Activated T-helper 1 cell treated with anti-CD3 and anti-CD28 coated beads, Interleukin-12 subunit alpha, Interleukin-12 subunit beta, Interleukin-2, Interleukin-4 antibody, amounts not matched to agents 30 ng/mL and 10 ng/mL and 1 ng/mL, durations not matched to agents 14 hours and 24 hours and 36 hours (primary cell): ENCODE measurements at regions not wholly inside any gene's neighbourhood (a gene's known extent, or its start where the extent isn't known, plus 50 kb on each side); places are given as distances from the start of the nearest gene placed in this dataset.

Experiments used
- DNase-seq: peaks from one replicate; pipeline ENCODE4 v3.0.0; 2021; ENCODE audit warnings: low spot score
- H3K27ac Mint-ChIP-seq: one replicate; pipeline ENCODE4 v1.8.0; 2021; ENCODE audit warnings: mild to moderate bottlenecking, mixed read lengths
- H3K27me3 Mint-ChIP-seq: one replicate; pipeline ENCODE4 v1.8.0; 2022; ENCODE audit warnings: mild to moderate bottlenecking, moderate library complexity, mixed read lengths; ENCODE audit not compliant: insufficient read depth
- H3K36me3 Mint-ChIP-seq: one replicate; pipeline ENCODE4 v1.8.0; 2021; ENCODE audit warnings: low read depth, mixed read lengths
- H3K4me1 Mint-ChIP-seq: one replicate; pipeline ENCODE4 v1.8.0; 2021; ENCODE audit warnings: low read depth, mixed read lengths
- H3K4me3 Mint-ChIP-seq: one replicate; pipeline ENCODE4 v1.8.0; 2021; ENCODE audit warnings: mild to moderate bottlenecking, moderate library complexity, mixed read lengths
- H3K9me3 Mint-ChIP-seq: one replicate; pipeline ENCODE4 v1.8.0; 2021; ENCODE audit warnings: mixed read lengths
- intact Hi-C: fragments of 100-400 bp; cut with micrococcal nuclease; formaldehyde crosslinking; loops from one replicate; pipeline ENCODE4 v1.15.1; 2024

GRCh38 chr9:13554626-13555025 lies 275.1 kb upstream of the MPDZ start:
- Mint-ChIP-seq H3K36me3 (no peaks in the 10 kb centered on the region), H3K4me3 (no peak overlapping the region), H3K27ac (no peak overlapping the region), H3K27me3 (no peaks in the 10 kb centered on the region), H3K9me3 (peaks cover 4% of the 10 kb centered on the region), H3K4me1 (no peaks in the 10 kb centered on the region)
- intact Hi-C loops: no loop called here
- no peak for DNase-seq

GRCh38 chr9:13552606-13553215 lies 273.2 kb upstream of the MPDZ start:
- DNase-seq: no peak
- no peaks in the 10 kb centered on the region for H3K36me3 Mint-ChIP-seq
- H3K4me1 Mint-ChIP-seq: no peaks in the 10 kb centered on the region
- H3K27ac Mint-ChIP-seq: no peak overlapping the region
- intact Hi-C loops: no loop called here
- H3K9me3 Mint-ChIP-seq: peaks cover 4% of the 10 kb centered on the region
- H3K27me3 Mint-ChIP-seq: no peaks in the 10 kb centered on the region
- no peak overlapping the region for H3K4me3 Mint-ChIP-seq

- Mint-ChIP-seq H3K36me3 (no peaks in the 10 kb centered on the region), H3K4me3 (no peak overlapping the region), H3K4me1 (no peaks in the 10 kb centered on the region), H3K27me3 (no peaks in the 10 kb centered on the region), H3K9me3 (peaks cover 4% of the 10 kb centered on the region), H3K27ac (no peak overlapping the region)
- intact Hi-C loops: no loop called here
- no peak for DNase-seq
Measured at GRCh38 chr9:13550519-13550918, 271.0 kb upstream of the MPDZ start.

- Mint-ChIP-seq H3K4me3 (no peak overlapping the region), H3K36me3 (no peaks in the 10 kb centered on the region), H3K4me1 (no peaks in the 10 kb centered on the region), H3K27ac (no peak overlapping the region), H3K9me3 (peaks cover 4% of the 10 kb centered on the region), H3K27me3 (no peaks in the 10 kb centered on the region)
- DNase-seq: no peak
- intact Hi-C loops: no loop called here
Measured at GRCh38 chr9:13548535-13548934, 269.0 kb upstream of the MPDZ start.

GRCh38 chr9:13535141-13535540 lies 255.6 kb upstream of the MPDZ start:
- DNase-seq: no peak
- intact Hi-C loops: no loop called here
- H3K27me3 Mint-ChIP-seq: no peaks in the 10 kb centered on the region
- H3K27ac Mint-ChIP-seq: no peak overlapping the region
- H3K36me3 Mint-ChIP-seq: no peaks in the 10 kb centered on the region
- peaks cover 3% of the 10 kb centered on the region for H3K9me3 Mint-ChIP-seq
- H3K4me3 Mint-ChIP-seq: no peak overlapping the region
- H3K4me1 Mint-ChIP-seq: no peaks in the 10 kb centered on the region

- intact Hi-C loops: no loop called here
- no peak for DNase-seq
- no peaks in the 10 kb centered on the region for H3K27me3 Mint-ChIP-seq
- no peak overlapping the region for H3K4me3 Mint-ChIP-seq
- no peak overlapping the region for H3K27ac Mint-ChIP-seq
- peaks cover 3% of the 10 kb centered on the region for H3K9me3 Mint-ChIP-seq
- H3K36me3 Mint-ChIP-seq: no peaks in the 10 kb centered on the region
- no peaks in the 10 kb centered on the region for H3K4me1 Mint-ChIP-seq
Measured at GRCh38 chr9:13534006-13534405, 254.5 kb upstream of the MPDZ start.

GRCh38 chr9:13532407-13532806 lies 252.9 kb upstream of the MPDZ start:
- Mint-ChIP-seq H3K4me3 (no peak overlapping the region), H3K27ac (no peak overlapping the region), H3K27me3 (no peaks in the 10 kb centered on the region), H3K4me1 (no peaks in the 10 kb centered on the region), H3K36me3 (no peaks in the 10 kb centered on the region), H3K9me3 (peaks cover 3% of the 10 kb centered on the region)
- DNase-seq: no peak
- intact Hi-C loops: no loop called here

- Mint-ChIP-seq H3K4me3 (no peak overlapping the region), H3K9me3 (peaks cover 3% of the 10 kb centered on the region), H3K27ac (no peak overlapping the region), H3K36me3 (no peaks in the 10 kb centered on the region), H3K4me1 (no peaks in the 10 kb centered on the region), H3K27me3 (no peaks in the 10 kb centered on the region)
- intact Hi-C loops: no loop called here
- no peak for DNase-seq
Measured at GRCh38 chr9:13529321-13530104, 250.0 kb upstream of the MPDZ start.

- no peaks in the 10 kb centered on the region for H3K9me3 Mint-ChIP-seq
- H3K27me3 Mint-ChIP-seq: no peaks in the 10 kb centered on the region
- no peaks in the 10 kb centered on the region for H3K36me3 Mint-ChIP-seq
- H3K4me1 Mint-ChIP-seq: no peaks in the 10 kb centered on the region
- no peak overlapping the region for H3K4me3 Mint-ChIP-seq
- no peak overlapping the region for H3K27ac Mint-ChIP-seq
- no peak for DNase-seq
- intact Hi-C loops: no loop called here
Measured at GRCh38 chr9:13524245-13524644, 244.8 kb upstream of the MPDZ start.

GRCh38 chr9:13520069-13520468 lies 240.6 kb upstream of the MPDZ start:
- no peak for DNase-seq
- Mint-ChIP-seq H3K4me1 (no peaks in the 10 kb centered on the region), H3K27ac (no peak overlapping the region), H3K36me3 (no peaks in the 10 kb centered on the region), H3K4me3 (no peak overlapping the region), H3K9me3 (no peaks in the 10 kb centered on the region), H3K27me3 (no peaks in the 10 kb centered on the region)
- intact Hi-C loops: no loop called here

GRCh38 chr9:13513716-13514444 lies 234.4 kb upstream of the MPDZ start:
- Mint-ChIP-seq H3K4me1 (no peaks in the 10 kb centered on the region), H3K9me3 (no peaks in the 10 kb centered on the region), H3K4me3 (no peak overlapping the region), H3K36me3 (no peaks in the 10 kb centered on the region), H3K27me3 (no peaks in the 10 kb centered on the region), H3K27ac (no peak overlapping the region)
- no peak for DNase-seq
- intact Hi-C loops: no loop called here

GRCh38 chr9:13513286-13513685 lies 233.8 kb upstream of the MPDZ start:
- intact Hi-C loops: no loop called here
- Mint-ChIP-seq H3K27ac (no peak overlapping the region), H3K4me3 (no peak overlapping the region), H3K36me3 (no peaks in the 10 kb centered on the region), H3K27me3 (no peaks in the 10 kb centered on the region), H3K4me1 (no peaks in the 10 kb centered on the region), H3K9me3 (no peaks in the 10 kb centered on the region)
- no peak for DNase-seq

- intact Hi-C loops: no loop called here
- Mint-ChIP-seq H3K4me1 (no peaks in the 10 kb centered on the region), H3K4me3 (no peak overlapping the region), H3K36me3 (no peaks in the 10 kb centered on the region), H3K27ac (no peak overlapping the region), H3K27me3 (no peaks in the 10 kb centered on the region), H3K9me3 (peaks cover 5% of the 10 kb centered on the region)
- DNase-seq: no peak
Measured at GRCh38 chr9:13508681-13509080, 229.2 kb upstream of the MPDZ start.
